Adrenal gland (tissue), 5 donors: ENCODE measurements at regions not wholly inside any gene's neighbourhood (a gene's known extent, or its start where the extent isn't known, plus 50 kb on each side); places are given as distances from the start of the nearest gene placed in this dataset.

Experiments used
- CTCF ChIP-seq, 6 experiments: fragments of 450-650 bp in 4 of 6; fragments of 200-600 bp in 2 of 6; sonication (generic) in 1 of 6; IDR thresholded peaks; 1 replicate in 5 of 6; 2 replicates in 1 of 6; pipeline versions ENCODE4 v1.5.1 to v1.8.0; 2016 to 2021; ENCODE audit warnings: antibody characterized with exemption in 6 of 6, mild to moderate bottlenecking in 2 of 6, moderate library complexity in 1 of 6
- POLR2A ChIP-seq, 2 donors: fragments of 450-650 bp; IDR thresholded peaks; one replicate each; pipeline ENCODE4 v1.6.1; 2017; ENCODE audit warnings: antibody characterized with exemption in 2 of 2, mild to moderate bottlenecking in 2 of 2, moderate library complexity in 1 of 2
- donor health status: DM: no; HTN: no; CAD: no.

DNA sequence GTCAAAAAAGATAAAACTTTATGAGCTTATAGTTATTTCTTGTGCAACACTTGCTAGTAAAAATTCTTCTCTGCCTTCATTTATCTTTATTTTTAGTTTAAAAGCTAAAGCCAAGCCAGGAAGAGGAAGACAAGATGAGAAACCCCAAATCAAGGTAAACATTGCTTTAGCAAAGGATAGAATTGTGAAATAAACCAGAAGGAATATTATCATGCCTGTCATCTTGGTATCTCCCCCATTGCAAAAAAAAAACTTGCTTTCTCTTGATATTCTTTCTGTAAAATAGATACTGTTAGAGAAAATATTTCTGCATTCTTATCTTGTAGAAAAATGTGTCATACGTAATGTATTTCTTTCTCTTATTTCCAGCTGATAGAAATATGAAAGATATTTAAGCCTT is 432.8 kb downstream of the GJA1 start:
- TF ChIP-seq CTCF (IDR thresholded peaks at IDR 0.05) = no peak
- no peak for TF ChIP-seq POLR2A (IDR thresholded peaks at IDR 0.05)
